Coronary artery (tissue), 2 donors: ENCODE measurements at regions not wholly inside any gene's neighbourhood (a gene's known extent, or its start where the extent isn't known, plus 50 kb on each side); places are given as distances from the start of the nearest gene placed in this dataset.
A peak's percentile ranks its signal among the peaks of the same experiment; 100 is the strongest.

Experiments used
- DNase-seq: peaks from one replicate; pipeline ENCODE4 v3.0.0-alpha.2; 2017; ENCODE audit warnings: low spot score
- H3K27ac ChIP-seq, 2 donors: fragments of 200-600 bp; sonication (generic); one replicate each; pipeline ENCODE4 v1.5.1; 2016 to 2019
- H3K4me3 ChIP-seq: fragments of 200-600 bp; sonication (generic); 2 replicates; pipeline ENCODE4 v1.5.1; 2016; ENCODE audit warnings: mild to moderate bottlenecking, moderate library complexity
- CTCF ChIP-seq: fragments of 200-600 bp; sonication (generic); IDR thresholded peaks from one replicate; pipeline ENCODE4 v1.5.1; 2019; ENCODE audit warnings: antibody characterized with exemption

- Histone ChIP-seq H3K27ac (peak overlapping the region in 1 of 2 donors; percentile 38), H3K4me3 (no peak overlapping the region)
- TF ChIP-seq CTCF, result no peak
- no peak for DNase-seq
Measured at GRCh38 chr14:31926652-31927347, 150.3 kb upstream of the ARHGAP5 start.

DNA sequence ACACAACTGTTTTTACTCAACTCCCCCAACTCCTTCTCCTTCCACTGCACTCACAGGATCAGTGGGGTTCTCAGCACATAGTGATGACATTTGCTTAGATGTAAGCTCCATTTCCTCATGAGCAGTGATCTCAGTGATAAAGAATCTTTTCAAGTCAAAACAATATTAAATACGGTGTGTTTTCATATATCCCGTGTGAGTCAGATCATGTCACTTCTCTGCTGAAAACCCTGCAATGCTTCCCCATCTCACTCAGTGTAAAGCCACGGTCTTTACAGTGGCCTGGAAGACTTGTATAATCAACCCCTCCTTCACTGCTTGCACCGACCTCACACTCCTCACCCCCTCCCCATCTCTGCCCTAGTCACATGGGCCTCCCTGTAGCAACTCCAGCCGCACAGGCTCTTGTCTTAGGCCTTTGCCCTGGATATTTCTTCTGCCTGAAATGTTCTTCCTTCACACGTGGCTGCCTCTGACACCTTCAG, 149.7 kb upstream of the ARHGAP5 start:
- peak overlapping the region in 1 of 2 donors; percentile 38 for H3K27ac ChIP-seq
- DNase-seq, result no peak

DNA sequence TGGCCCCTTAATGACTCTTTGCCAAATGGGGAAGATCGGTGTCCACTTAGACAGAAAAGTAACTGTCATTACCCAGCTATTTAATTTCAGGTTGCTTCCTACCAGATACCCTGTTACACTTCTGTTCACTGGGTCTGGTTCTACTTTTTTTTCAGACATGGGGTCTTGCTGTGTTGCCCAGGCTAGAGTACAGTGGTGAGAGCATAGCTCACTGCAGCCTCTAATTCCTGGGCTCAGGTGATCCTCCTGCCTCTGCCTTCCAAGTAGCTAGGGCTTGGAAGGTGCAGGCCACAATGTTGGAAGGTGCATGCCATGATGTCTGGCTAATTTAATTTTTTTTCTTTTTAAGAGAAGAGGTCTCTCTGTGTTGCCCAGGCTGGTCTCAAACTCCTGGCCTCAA, 147.0 kb upstream of the ARHGAP5 start:
- no peak for TF ChIP-seq CTCF
- H3K4me3 ChIP-seq, result no peak overlapping the region
- H3K27ac ChIP-seq, result no peak overlapping the region
- DNase-seq, result no peak

More for the DNA sequence above, 149.7 kb upstream of the ARHGAP5 start:
- no peak for TF ChIP-seq CTCF
- H3K4me3 ChIP-seq, result no peak overlapping the region

DNA sequence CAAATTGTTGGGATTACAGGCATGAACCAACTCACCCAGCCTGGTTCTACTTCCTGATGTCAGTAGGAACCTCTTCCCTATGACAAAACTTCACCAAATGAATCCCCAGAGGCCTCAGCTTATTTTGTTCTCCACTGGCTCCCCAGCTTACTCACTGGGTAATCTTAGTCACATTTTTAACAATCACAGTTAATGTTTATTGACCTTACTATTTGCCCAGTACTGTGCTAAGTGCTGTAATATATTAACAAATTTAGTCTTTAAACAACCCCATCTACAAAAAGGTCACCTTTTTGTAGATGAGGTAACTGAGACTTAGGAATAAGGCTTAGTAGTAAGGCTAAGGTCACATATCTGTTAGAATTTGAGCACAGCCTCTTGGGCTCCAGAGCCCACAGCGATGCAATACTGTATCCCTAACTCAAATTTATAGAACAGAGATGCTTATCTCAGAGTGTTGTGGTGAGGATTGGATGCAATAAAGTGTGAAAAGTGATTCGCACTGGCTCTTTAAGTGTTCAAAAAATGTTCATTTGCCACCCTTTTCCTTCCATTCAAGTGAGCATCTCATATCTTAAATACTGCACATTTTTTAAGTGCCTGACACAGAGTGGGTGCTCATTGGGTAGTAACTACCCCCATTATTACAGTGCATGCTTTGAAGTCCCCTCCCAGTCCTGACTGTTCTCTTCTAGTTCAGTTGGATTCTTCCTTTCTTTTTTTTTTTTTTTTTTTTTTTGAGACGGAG, 146.4 kb upstream of the ARHGAP5 start:
- no peak overlapping the region for H3K4me3 ChIP-seq
- TF ChIP-seq CTCF, result no peak
- DNase-seq, result no peak
- no peak overlapping the region for H3K27ac ChIP-seq

- Histone ChIP-seq H3K4me3 (no peak overlapping the region), H3K27ac (no peak overlapping the region)
- no peak for TF ChIP-seq CTCF
- no peak for DNase-seq
Measured at GRCh38 chr14:31932675-31933074, 144.4 kb upstream of the ARHGAP5 start.

- Histone ChIP-seq H3K4me3 (no peak overlapping the region), H3K27ac (no peak overlapping the region)
- no peak for DNase-seq
- no peak for TF ChIP-seq CTCF
Measured at GRCh38 chr14:31933716-31934115, 143.4 kb upstream of the ARHGAP5 start.
